WI38 (cell line): ENCODE measurements at regions not wholly inside any gene's neighbourhood (a gene's known extent, or its start where the extent isn't known, plus 50 kb on each side); places are given as distances from the start of the nearest gene placed in this dataset.

Experiments
- H3K4me3 ChIP-seq: 2 replicates; pipeline ENCODE4 v1.5.1; 2011; ENCODE audit warnings: low read depth, mild to moderate bottlenecking, control low read depth, low read length
- CTCF ChIP-seq: IDR thresholded peaks from 2 replicates; pipeline ENCODE4 v1.5.1; 2012; ENCODE audit warnings: low read depth, mild to moderate bottlenecking, control low read depth, low read length

- H3K4me3 ChIP-seq, result no peak overlapping the region
- no peak for TF ChIP-seq CTCF
Measured at GRCh38 chr3:187833799-187834578, 88.7 kb upstream of the BCL6 start.

GRCh38 chr3:187836823-187837770, 91.8 kb upstream of the BCL6 start:
- H3K4me3 ChIP-seq, result no peak overlapping the region
- no peak for TF ChIP-seq CTCF

GRCh38 chr3:187838016-187838540, 92.8 kb upstream of the BCL6 start:
- H3K4me3 ChIP-seq, result no peak overlapping the region
- no peak for TF ChIP-seq CTCF

- H3K4me3 ChIP-seq, result no peak overlapping the region
- no peak for TF ChIP-seq CTCF
Measured at GRCh38 chr3:187839422-187839821, 94.2 kb upstream of the BCL6 start.

GRCh38 chr3:187840856-187841255, 95.6 kb upstream of the BCL6 start:
- no peak for TF ChIP-seq CTCF
- no peak overlapping the region for H3K4me3 ChIP-seq

GRCh38 chr3:187841560-187841959, 96.3 kb upstream of the BCL6 start:
- H3K4me3 ChIP-seq, result no peak overlapping the region
- no peak for TF ChIP-seq CTCF
